SK-MEL-5 (cell line): ENCODE measurements at regions not wholly inside any gene's neighbourhood (a gene's known extent, or its start where the extent isn't known, plus 50 kb on each side); places are given as distances from the start of the nearest gene placed in this dataset.
A peak's percentile ranks its signal among the peaks of the same experiment; 100 is the strongest.

Source experiments
- DNase-seq: peaks from one replicate; pipeline ENCODE4 v3.0.0-alpha.2; 2016; ENCODE audit warnings: low read depth, low spot score
- in situ Hi-C: cut with HindIII; loops from 2 replicates; pipeline ENCODE4 v1.10.0; 2016; ENCODE audit warnings: low sequenced_read_pairs, high pct_unique_total_duplicates, low pct_unique_long_range_greater_than_20kb

- in situ Hi-C loops, result no loop called here
- DNase-seq, result no peak
These were observed 198.2 kb downstream of the CENPF start for GRCh38 chr1:214801191-214801590.

GRCh38 chr1:214808845-214809460 lies 206.0 kb downstream of the CENPF start:
- peak; percentile 62 for DNase-seq
- in situ Hi-C loops, result no loop called here

- in situ Hi-C loops, result no loop called here
- no peak for DNase-seq
These were observed 213.6 kb downstream of the CENPF start for GRCh38 chr1:214816603-214817002.

GRCh38 chr1:214823311-214824117 lies 220.5 kb downstream of the CENPF start:
- in situ Hi-C loops, result no loop called here
- no peak for DNase-seq

DNA sequence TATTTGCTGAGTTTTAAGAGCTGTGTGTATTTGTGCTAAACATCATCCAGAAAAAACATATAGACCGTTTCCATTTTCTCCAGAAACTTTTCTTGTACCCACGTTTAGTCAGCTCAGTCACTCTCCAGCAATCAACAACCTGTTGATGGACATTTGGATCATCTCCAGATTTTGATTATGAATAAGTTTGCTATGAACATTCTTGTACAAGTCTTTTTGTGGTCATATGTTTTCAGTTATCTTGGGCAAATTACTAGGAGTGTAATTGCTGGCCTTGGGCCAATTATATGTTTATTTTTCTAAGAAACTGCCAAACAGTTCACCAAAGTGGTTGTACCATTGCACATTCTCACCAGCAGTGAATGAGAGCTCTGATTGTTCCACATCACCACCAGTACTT lies 221.8 kb downstream of the CENPF start:
- no peak for DNase-seq
- in situ Hi-C loops, result no loop called here

- in situ Hi-C loops, result no loop called here
- no peak for DNase-seq
These were observed 223.6 kb downstream of the CENPF start for GRCh38 chr1:214826619-214827018.

GRCh38 chr1:214827883-214828282 lies 224.9 kb downstream of the CENPF start:
- DNase-seq, result no peak
- in situ Hi-C loops, result no loop called here

DNA sequence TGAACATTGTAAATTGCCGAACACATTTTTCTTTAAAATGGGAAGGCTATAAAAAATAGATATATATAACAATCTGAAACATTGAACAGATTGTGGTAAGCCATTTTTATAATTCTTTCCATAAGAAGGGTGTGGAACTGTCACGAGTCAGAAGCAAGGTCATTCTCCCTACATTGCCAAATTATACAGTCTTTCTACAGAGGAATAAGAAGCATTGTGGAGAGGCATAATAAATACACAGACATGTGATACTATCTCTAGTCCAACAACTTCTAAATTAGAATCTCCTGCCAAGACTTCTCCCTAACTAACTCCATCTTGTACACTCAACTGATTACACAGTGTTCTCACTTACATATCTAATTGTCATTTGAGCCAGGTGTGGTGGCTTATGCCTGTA lies 227.9 kb downstream of the CENPF start:
- DNase-seq, result no peak
- in situ Hi-C loops, result no loop called here

DNA sequence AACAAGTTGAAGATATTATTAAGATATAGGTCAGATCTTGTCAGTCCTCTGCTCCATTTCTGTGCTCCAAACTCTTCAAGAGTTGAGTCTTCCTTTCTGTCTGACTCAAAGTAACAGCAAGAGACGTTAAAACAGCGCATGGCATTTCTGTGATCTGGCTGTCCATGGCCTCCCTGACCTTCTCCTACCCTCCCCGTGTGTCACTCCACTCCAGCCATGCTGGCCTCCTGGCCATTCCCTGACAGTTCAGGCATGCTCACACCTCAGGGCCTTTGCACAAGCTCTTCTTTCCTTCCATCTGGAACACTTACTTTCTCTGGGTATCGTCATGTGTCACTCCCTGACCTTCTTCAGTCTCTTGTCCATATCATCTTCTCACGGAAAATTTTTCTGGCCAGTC lies 229.0 kb downstream of the CENPF start:
- DNase-seq, result no peak
- in situ Hi-C loops, result no loop called here

- DNase-seq, result no peak
- in situ Hi-C loops, result no loop called here
These were observed 230.3 kb downstream of the CENPF start for GRCh38 chr1:214833178-214833756.

GRCh38 chr1:214837376-214837775 lies 234.4 kb downstream of the CENPF start:
- no peak for DNase-seq
- in situ Hi-C loops, result no loop called here

DNA sequence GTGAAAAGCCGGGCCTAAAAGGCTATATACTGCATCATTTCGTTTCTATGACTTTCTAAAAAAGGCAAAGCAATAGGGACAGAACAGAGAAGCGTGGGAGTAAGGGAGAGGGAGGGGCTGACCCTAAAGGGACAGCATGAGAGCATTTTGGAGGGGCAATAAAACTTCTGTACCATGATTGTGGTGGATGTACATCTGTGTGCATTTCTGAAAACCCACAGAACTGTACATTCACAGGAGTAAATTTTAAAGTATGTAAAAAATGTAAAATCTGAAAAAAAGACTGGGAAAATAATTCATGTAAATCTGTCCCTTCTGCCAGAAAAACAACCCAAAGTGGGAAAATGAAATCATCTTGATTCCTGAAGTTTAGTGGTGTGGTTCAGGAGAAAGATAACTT lies 235.4 kb downstream of the CENPF start:
- no peak for DNase-seq
- in situ Hi-C loops, result no loop called here

GRCh38 chr1:214840356-214840755 lies 237.4 kb downstream of the CENPF start:
- DNase-seq, result no peak
- in situ Hi-C loops, result no loop called here

GRCh38 chr1:214842856-214843255 lies 239.7 kb upstream of the KCNK2 start:
- in situ Hi-C loops, result no loop called here

DNA sequence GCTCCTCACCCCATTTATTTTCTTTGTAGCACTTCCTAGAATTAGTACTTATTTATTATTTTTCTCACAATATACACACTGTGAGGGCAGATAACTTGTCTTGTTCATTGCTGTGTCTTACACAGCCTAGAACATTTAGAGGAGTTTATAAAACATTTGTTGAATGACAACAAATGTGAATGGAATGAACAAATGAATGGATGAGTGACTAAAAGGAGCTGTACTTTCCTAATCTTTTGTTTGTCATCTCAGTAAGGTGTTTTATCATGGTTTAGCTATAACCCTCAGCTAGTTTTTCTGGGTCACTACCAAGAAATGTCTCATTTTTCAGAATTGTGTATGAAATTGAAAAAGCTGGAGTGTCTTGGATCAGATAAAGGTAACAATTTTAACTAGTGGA lies 239.3 kb upstream of the KCNK2 start:
- no peak for DNase-seq
- in situ Hi-C loops, result no loop called here

More at GRCh38 chr1:214842856-214843255, 239.7 kb upstream of the KCNK2 start:
- DNase-seq, result no peak

DNA sequence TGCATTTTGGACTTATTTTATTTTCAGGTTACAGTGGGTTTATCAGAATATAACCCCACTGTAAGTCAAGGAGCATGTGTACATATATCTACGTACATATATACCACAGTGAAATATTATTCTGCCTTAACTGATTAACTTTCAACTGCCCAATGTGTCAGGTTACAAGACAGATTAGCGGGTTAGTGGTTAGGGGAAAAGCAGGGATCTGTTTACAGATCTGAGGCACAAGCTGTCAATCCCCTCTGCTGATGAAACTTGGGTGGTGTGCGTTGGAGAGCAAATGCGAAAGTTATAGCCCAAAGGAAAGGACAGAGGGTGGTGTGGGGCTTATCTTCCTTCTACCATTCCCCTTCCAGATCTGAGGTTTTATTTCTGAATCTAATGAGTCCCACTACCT lies 238.2 kb upstream of the KCNK2 start:
- no peak for DNase-seq
- in situ Hi-C loops, result no loop called here

GRCh38 chr1:214846276-214846675 lies 236.3 kb upstream of the KCNK2 start:
- no peak for DNase-seq
- in situ Hi-C loops, result no loop called here

GRCh38 chr1:214847071-214847810 lies 235.3 kb upstream of the KCNK2 start:
- DNase-seq, result no peak
- in situ Hi-C loops, result no loop called here
